Fibroblast of mammary gland (primary cell): ENCODE measurements at regions not wholly inside any gene's neighbourhood (a gene's known extent, or its start where the extent isn't known, plus 50 kb on each side); places are given as distances from the start of the nearest gene placed in this dataset.
A peak's percentile ranks its signal among the peaks of the same experiment; 100 is the strongest.
"Not testable (repeated sequence)": the region's sequence is repeated elsewhere in the genome, so short reads cannot be mapped to it uniquely, and the experiment has no call there.

Experiments
- DNase-seq: peaks from one replicate; pipeline ENCODE4 v3.0.0-alpha.2; 2010; ENCODE audit warnings: low read depth
- H3K4me3 ChIP-seq: 2 replicates; pipeline ENCODE4 v1.5.1; 2011; ENCODE audit warnings: low read depth, mild to moderate bottlenecking, low read length, moderate library complexity; ENCODE audit not compliant: control insufficient read depth
- TF ChIP-seq, protein P1 (sequence below): conservative IDR thresholded peaks from 2 replicates; pipeline ENCODE4 v1.5.1; 2011; ENCODE audit warnings: low read depth, low read length, inconsistent platforms; ENCODE audit not compliant: control insufficient read depth, insufficient read depth

DNA sequence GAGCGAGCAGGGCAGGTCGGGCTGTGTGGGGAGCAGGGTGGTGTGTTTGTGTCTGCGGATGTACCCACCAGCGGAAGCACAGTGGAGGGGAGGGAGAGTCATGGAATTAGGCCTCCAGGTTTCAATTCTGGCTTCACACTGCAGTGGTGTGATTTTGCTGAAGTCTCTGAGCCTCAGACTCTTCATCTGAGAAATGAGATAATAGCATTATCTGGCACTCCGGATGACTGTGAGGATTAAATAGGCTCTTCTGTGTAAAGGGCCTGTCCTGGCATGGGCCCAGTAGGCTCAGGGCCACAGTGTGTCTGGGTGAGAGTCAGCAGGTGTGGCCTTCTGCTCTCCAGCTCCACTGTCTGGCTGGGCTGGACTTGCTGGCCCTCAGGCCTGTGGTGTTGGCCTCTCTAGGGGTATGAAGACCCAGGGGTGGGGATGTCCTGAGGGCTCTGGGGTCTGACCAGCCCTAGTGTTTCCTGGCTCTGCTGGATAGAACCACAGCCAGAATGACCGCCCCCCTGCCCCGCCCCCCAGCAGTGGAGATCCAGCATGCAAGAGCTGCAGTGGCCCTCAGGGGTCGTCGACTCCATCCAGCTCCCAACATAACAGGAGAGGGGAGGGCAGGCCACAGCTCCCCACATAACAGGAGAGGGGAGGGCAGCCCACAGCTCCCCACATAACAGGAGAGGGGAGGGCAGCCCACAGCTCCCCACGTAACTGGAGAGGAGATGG, 178.6 kb downstream of the RPS24 start:
- DNase-seq = peak; percentile 11
- no peak overlapping the region for H3K4me3 ChIP-seq
- TF ChIP-seq, protein P1, sequence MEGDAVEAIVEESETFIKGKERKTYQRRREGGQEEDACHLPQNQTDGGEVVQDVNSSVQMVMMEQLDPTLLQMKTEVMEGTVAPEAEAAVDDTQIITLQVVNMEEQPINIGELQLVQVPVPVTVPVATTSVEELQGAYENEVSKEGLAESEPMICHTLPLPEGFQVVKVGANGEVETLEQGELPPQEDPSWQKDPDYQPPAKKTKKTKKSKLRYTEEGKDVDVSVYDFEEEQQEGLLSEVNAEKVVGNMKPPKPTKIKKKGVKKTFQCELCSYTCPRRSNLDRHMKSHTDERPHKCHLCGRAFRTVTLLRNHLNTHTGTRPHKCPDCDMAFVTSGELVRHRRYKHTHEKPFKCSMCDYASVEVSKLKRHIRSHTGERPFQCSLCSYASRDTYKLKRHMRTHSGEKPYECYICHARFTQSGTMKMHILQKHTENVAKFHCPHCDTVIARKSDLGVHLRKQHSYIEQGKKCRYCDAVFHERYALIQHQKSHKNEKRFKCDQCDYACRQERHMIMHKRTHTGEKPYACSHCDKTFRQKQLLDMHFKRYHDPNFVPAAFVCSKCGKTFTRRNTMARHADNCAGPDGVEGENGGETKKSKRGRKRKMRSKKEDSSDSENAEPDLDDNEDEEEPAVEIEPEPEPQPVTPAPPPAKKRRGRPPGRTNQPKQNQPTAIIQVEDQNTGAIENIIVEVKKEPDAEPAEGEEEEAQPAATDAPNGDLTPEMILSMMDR = no peak

DNA sequence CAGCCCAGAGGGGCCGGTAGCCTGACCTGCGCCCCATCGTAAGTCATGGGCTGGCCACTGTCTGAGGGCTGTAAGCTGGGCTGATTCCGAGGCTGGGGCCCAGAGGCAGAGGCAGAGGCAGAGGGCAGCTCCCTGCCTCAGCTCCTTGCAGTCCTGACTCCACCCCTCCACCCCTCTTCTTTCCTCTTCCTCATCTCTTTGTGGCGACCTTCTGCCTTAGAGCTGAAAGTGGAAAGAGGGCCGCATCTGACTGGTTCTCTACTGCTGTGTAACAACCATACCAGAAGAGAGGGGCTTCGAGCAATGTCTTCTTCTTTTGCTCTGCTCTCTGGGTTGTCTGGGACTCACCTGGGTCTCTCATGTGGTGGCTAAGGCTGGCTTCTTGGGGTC, 179.1 kb downstream of the RPS24 start:
- no peak overlapping the region for H3K4me3 ChIP-seq
- TF ChIP-seq, protein P1 = no peak
- no peak for DNase-seq

- H3K4me3 ChIP-seq = no peak overlapping the region
- TF ChIP-seq, protein P1 = no peak
- DNase-seq = no peak
These were observed 181.3 kb downstream of the RPS24 start for GRCh38 chr10:78214955-78215354.

DNA sequence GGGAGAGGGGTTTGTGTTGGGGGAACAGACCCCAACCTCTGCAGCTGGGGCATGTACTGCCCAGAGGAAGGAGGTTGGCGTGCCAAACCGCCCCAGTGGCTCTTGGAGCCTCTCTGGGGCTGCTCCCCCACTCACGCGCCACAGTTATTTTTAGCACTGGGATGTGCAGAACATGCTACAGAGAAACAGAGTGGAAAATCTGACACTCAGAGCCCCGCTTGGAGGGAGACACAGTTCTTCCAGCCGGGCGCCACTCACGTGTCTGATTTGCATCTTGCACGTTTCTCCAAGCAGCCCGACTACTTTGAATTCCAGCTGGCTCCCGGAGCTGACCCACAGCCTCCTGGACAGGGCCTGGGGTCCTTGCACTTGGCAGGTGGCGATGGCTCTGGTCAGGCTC, 182.0 kb downstream of the RPS24 start:
- TF ChIP-seq, protein P1 = no peak
- H3K4me3 ChIP-seq = no peak overlapping the region
- peak; percentile 24 for DNase-seq

- no peak for DNase-seq
- H3K4me3 ChIP-seq = no peak overlapping the region
- TF ChIP-seq, protein P1 = no peak
These were observed 183.7 kb downstream of the RPS24 start for GRCh38 chr10:78217336-78217735.

GRCh38 chr10:78218798-78219490, 185.3 kb downstream of the RPS24 start:
- H3K4me3 ChIP-seq = no peak overlapping the region
- TF ChIP-seq, protein P1 = no peak
- no peak for DNase-seq

DNA sequence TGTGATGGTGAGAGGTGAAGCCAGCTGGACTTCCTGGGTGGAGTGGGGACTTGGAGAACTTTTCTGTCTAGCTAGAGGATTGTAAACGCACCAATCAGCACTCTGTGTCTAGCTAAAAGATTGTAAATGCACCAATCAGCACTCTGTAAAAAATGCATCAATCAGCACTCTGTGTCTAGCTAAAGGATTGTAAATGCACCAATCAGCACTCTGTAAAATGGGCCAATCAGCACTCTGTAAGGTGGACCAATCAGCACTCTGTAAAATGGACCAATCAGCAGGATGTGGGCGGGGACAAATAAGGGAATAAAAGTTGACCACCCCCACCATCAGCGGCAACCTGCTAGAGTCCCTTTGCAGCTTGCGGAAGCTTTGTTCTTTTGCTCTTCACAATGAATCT, 185.9 kb downstream of the RPS24 start:
- not testable (repeated sequence) for H3K4me3 ChIP-seq, DNase-seq
